Uterus (tissue), 3 donors: ENCODE measurements at regions not wholly inside any gene's neighbourhood (a gene's known extent, or its start where the extent isn't known, plus 50 kb on each side); places are given as distances from the start of the nearest gene placed in this dataset.

Experiments
- DNase-seq, 2 donors: peaks; one replicate each; pipeline ENCODE4 v3.0.0-alpha.2; 2019 to 2020
- H3K27ac ChIP-seq, 2 donors: fragments of 200-600 bp; sonication (generic); 1 replicate in 1 of 2; 2 replicates in 1 of 2; pipeline ENCODE4 v1.5.1; 2016 to 2018
- H3K27me3 ChIP-seq, 2 donors: fragments of 200-600 bp; sonication (generic); one replicate each; pipeline ENCODE4 v1.5.1; 2018 to 2019; ENCODE audit warnings: control low read depth in 1 of 2
- H3K36me3 ChIP-seq, 2 donors: fragments of 200-600 bp; sonication (generic); one replicate each; pipeline ENCODE4 v1.5.1; 2019; ENCODE audit warnings: control low read depth in 1 of 2
- H3K4me1 ChIP-seq, 2 donors: fragments of 200-600 bp; sonication (generic); one replicate each; pipeline ENCODE4 v1.5.1; 2018 to 2019; ENCODE audit warnings: control low read depth in 1 of 2
- H3K4me3 ChIP-seq, 2 donors: fragments of 200-600 bp; sonication (generic); 1 replicate in 1 of 2; 2 replicates in 1 of 2; pipeline ENCODE4 v1.5.1; 2018 to 2019; ENCODE audit warnings: mild to moderate bottlenecking in 1 of 2
- H3K9me3 ChIP-seq, 2 donors: fragments of 200-600 bp; sonication (generic); one replicate each; pipeline ENCODE4 v1.5.1; 2019; ENCODE audit warnings: control low read depth in 1 of 2
- POLR2A ChIP-seq, 2 donors: fragments of 450-650 bp; IDR thresholded peaks; one replicate each; pipeline ENCODE4 v1.6.1; 2016; ENCODE audit warnings: antibody characterized with exemption in 2 of 2, mild to moderate bottlenecking in 1 of 2, moderate library complexity in 1 of 2
- intact Hi-C: fragments of 100-400 bp; cut with DNase I; formaldehyde crosslinking; loops from one replicate; pipeline ENCODE4 v1.15.1; 2023; ENCODE audit warnings: low total_unique reads
- TF ChIP-seq, protein P1 (sequence below), 4 experiments: fragments of 200-600 bp in 2 of 4; fragments of 450-650 bp in 2 of 4; sonication (generic) in 2 of 4; IDR thresholded peaks; one replicate each; pipeline ENCODE4 v1.5.1; 2016 to 2019; ENCODE audit warnings: antibody characterized with exemption in 4 of 4, mild to moderate bottlenecking in 2 of 4, moderate library complexity in 1 of 4
- donor health status: DM: yes; HTN: yes; CAD: no.

DNA sequence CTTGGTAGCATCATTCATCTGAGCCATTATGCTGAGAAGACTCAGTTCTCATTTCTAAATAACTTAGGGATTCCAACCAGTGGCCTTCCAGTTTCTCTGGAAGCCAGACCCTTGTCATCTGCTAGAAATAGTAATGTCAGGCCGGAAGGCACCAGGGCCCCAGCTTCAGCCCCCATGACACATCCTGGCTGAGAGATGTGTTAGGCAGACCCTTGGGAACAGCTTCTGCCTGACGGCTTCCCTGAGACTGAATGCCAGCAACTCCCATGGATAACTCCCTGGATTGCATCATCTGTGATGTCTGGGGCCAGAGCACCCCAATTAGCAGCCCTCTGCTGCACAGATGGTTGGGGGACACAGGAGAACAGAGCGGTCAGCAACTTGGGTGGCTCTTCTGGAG is 583.5 kb upstream of the TBX3 start:
- TF ChIP-seq POLR2A (IDR thresholded peaks at IDR 0.05) = no peak
- TF ChIP-seq, protein P1, sequence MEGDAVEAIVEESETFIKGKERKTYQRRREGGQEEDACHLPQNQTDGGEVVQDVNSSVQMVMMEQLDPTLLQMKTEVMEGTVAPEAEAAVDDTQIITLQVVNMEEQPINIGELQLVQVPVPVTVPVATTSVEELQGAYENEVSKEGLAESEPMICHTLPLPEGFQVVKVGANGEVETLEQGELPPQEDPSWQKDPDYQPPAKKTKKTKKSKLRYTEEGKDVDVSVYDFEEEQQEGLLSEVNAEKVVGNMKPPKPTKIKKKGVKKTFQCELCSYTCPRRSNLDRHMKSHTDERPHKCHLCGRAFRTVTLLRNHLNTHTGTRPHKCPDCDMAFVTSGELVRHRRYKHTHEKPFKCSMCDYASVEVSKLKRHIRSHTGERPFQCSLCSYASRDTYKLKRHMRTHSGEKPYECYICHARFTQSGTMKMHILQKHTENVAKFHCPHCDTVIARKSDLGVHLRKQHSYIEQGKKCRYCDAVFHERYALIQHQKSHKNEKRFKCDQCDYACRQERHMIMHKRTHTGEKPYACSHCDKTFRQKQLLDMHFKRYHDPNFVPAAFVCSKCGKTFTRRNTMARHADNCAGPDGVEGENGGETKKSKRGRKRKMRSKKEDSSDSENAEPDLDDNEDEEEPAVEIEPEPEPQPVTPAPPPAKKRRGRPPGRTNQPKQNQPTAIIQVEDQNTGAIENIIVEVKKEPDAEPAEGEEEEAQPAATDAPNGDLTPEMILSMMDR (IDR thresholded peaks at IDR 0.05) = no peak
- DNase-seq = no peak
- intact Hi-C loops = no loop called here
- Histone ChIP-seq H3K4me1 (no peaks in the 10 kb centered on the region), H3K36me3 (no peaks in the 10 kb centered on the region), H3K27me3 (no peaks in the 10 kb centered on the region), H3K4me3 (no peak overlapping the region), H3K9me3 (no peaks in the 10 kb centered on the region), H3K27ac (no peak overlapping the region)

DNA sequence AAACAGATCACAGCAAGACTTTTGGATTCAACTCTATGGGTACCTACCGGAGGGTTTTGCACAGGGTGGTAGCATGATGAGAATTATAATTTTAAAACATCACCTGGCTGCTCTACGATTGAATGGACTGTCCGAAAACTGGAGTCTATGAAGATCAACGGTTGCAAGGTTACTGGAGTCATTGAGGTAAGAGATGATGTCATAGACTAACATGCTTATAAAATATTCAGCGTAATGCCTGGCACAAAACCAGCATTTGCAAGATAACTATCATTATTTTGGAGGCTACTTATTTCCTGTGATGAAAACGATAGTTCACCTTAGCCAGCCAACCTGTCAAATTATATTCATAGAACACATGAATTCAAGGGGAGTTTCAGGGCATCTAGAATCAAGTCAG is 580.6 kb upstream of the TBX3 start:
- intact Hi-C loops = no loop called here
- Histone ChIP-seq H3K27me3 (no peaks in the 10 kb centered on the region), H3K4me3 (no peak overlapping the region), H3K9me3 (no peaks in the 10 kb centered on the region), H3K4me1 (no peaks in the 10 kb centered on the region), H3K27ac (no peak overlapping the region), H3K36me3 (no peaks in the 10 kb centered on the region)
- TF ChIP-seq, protein P1 (IDR thresholded peaks at IDR 0.05) = no peak
- TF ChIP-seq POLR2A (IDR thresholded peaks at IDR 0.05) = no peak
- no peak for DNase-seq

DNA sequence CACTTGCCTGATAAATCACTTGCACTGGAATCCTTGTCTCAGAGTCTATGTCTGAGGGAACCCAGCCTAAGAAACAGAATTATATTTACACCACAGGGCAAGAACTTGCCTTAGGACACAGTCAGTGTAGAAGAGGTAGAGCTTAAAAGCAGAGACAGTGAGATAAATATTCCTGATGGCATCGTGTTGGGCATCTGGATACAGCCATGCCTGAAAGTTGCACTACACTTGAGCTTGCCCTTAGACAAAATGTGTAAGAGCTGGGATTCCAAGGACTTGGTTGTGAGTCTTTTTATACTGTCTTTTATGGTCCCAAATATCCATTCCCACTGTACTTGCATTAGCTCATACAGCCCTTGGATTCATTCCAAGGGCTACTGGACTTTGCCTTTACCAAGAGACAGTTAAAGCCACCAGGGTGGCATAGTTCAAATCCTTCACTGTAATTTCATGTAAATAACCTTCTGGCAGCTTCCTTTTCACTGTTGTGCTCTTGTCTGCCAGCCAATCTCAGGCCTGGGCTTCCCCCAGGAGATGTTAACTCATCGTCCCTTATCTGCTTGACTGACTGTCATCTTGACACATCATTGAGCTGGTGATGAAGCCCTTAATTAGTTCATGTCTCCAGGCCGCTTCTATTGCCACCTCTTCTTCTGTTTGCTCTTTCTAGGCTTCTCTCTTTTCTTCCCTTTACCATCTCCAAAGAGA is 577.9 kb upstream of the TBX3 start:
- Histone ChIP-seq H3K4me3 (no peak overlapping the region), H3K27me3 (no peaks in the 10 kb centered on the region), H3K36me3 (no peaks in the 10 kb centered on the region), H3K9me3 (no peaks in the 10 kb centered on the region), H3K4me1 (no peaks in the 10 kb centered on the region), H3K27ac (no peak overlapping the region)
- DNase-seq = no peak
- intact Hi-C loops = no loop called here
- no peak for TF ChIP-seq POLR2A (IDR thresholded peaks at IDR 0.05)
- TF ChIP-seq, protein P1 (IDR thresholded peaks at IDR 0.05) = no peak

DNA sequence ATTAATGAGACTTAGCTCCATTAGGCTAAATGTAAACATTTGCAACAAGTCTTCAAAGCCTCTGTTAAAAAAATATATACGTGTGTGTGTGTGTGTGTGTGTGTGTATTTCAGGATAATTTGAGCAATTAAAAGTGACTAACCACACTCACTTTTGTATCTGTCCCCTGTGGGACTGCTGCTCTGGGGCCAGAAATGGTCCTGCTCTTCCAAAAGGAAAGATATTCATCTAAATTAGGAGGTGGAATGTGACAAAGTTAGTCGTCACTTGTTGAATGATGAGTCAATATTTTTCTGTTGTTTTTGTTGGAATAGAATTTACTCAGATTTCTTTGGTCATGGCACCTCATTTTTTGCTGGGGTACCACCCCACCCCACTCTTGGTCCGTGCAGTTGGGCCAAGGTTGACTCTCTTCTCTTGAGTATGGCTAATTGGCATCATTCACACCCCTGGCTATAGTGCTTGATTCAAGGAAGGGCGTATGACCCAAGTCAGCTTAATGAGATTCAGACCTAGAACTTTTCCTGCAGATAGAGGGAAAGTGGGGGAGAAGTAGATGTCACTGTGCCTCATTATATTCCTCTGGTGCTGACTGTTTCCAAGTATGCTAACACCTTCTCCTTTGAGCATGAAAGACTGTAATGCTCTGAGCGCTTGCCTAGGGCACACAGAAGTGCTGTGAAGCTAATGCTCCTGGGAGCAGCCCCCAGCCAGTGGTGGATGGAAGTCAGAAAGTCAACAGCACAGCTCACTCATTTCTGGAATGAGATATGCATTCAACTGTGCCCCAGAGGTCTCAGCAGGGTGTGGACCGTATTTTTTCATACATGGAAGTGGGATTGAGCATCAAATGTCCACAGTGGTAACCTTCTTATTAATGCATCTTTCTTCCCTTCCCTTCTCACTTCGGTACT is 577.0 kb upstream of the TBX3 start:
- TF ChIP-seq, protein P1 (IDR thresholded peaks at IDR 0.05) = no peak
- no peak for TF ChIP-seq POLR2A (IDR thresholded peaks at IDR 0.05)
- intact Hi-C loops = no loop called here
- no peak overlapping the region for H3K27ac ChIP-seq
- H3K4me3 ChIP-seq = no peak overlapping the region
- no peaks in the 10 kb centered on the region for H3K4me1 ChIP-seq
- H3K27me3 ChIP-seq = no peaks in the 10 kb centered on the region
- no peak for DNase-seq
- no peaks in the 10 kb centered on the region for H3K36me3 ChIP-seq
- no peaks in the 10 kb centered on the region for H3K9me3 ChIP-seq
